ENCODE measurements at regions not wholly inside any gene's neighbourhood (a gene's known extent, or its start where the extent isn't known, plus 50 kb on each side); places are given as distances from the start of the nearest gene placed in this dataset.

DNA sequence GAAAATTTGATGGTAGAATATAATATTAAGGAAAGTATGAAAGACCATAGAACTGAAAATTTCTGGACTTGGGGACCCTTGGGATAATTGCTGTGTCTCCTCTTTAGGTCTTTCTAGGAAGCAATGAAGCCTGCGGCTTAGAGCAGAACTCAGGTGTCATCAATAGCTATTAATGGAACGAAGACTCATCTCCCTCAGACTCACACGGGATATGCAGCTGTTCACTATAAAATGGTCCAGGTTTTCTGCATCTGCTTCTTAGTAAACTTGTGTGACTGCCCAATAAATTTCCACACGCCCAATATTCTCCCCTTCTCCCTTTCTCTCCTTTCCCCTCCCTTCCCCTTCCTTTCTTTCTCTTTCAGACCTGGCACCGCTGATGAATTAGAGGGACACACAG, 392.5 kb downstream of the HLX start:
- Mint-ChIP-seq H3K36me3 (ENCODE audit: low read depth, unreplicated experiment) (no peaks in the 10 kb centered on the region), H3K4me3 (ENCODE audit: unreplicated experiment) (no peak overlapping the region), H3K4me1 (ENCODE audit: unreplicated experiment) (peaks cover 3% of the 10 kb centered on the region), H3K27me3 (ENCODE audit: unreplicated experiment) (no peaks in the 10 kb centered on the region), H3K27ac (ENCODE audit: unreplicated experiment) (no peak overlapping the region), H3K9me3 (ENCODE audit: unreplicated experiment) (no peaks in the 10 kb centered on the region)
- TF ChIP-seq, protein P1, sequence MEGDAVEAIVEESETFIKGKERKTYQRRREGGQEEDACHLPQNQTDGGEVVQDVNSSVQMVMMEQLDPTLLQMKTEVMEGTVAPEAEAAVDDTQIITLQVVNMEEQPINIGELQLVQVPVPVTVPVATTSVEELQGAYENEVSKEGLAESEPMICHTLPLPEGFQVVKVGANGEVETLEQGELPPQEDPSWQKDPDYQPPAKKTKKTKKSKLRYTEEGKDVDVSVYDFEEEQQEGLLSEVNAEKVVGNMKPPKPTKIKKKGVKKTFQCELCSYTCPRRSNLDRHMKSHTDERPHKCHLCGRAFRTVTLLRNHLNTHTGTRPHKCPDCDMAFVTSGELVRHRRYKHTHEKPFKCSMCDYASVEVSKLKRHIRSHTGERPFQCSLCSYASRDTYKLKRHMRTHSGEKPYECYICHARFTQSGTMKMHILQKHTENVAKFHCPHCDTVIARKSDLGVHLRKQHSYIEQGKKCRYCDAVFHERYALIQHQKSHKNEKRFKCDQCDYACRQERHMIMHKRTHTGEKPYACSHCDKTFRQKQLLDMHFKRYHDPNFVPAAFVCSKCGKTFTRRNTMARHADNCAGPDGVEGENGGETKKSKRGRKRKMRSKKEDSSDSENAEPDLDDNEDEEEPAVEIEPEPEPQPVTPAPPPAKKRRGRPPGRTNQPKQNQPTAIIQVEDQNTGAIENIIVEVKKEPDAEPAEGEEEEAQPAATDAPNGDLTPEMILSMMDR (IDR thresholded peaks at IDR 0.05; ENCODE audit: unreplicated experiment) = no peak
- DNase-seq (ENCODE audit: low spot score) = no peak

DNA sequence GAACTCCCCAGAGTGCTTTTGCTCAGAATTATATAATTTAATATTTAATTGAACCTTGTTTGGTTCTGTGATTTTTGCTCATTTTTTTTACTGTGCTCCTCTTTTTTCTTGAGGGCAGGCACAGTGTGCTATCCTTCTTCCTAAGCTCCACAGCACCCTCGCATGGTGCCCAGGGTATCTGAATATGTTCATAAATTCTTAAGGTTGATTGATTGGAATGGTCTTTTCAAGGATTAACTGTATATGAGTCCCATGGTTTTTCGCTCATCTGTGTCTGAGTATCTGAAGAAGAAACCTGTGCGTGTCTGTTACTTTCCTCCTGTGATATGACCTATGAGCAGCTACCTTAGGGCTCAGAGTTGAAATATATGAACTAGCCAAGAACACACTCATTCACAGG, 393.7 kb downstream of the HLX start:
- TF ChIP-seq, protein P1 (IDR thresholded peaks at IDR 0.05; ENCODE audit: unreplicated experiment) = no peak
- no peak overlapping the region for H3K27ac Mint-ChIP-seq (ENCODE audit: unreplicated experiment)
- no peak overlapping the region for H3K4me3 Mint-ChIP-seq (ENCODE audit: unreplicated experiment)
- no peaks in the 10 kb centered on the region for H3K9me3 Mint-ChIP-seq (ENCODE audit: unreplicated experiment)
- no peaks in the 10 kb centered on the region for H3K36me3 Mint-ChIP-seq (ENCODE audit: low read depth, unreplicated experiment)
- H3K27me3 Mint-ChIP-seq (ENCODE audit: unreplicated experiment) = no peaks in the 10 kb centered on the region
- no peak for DNase-seq (ENCODE audit: low spot score)
- peaks cover 3% of the 10 kb centered on the region for H3K4me1 Mint-ChIP-seq (ENCODE audit: unreplicated experiment)

DNA sequence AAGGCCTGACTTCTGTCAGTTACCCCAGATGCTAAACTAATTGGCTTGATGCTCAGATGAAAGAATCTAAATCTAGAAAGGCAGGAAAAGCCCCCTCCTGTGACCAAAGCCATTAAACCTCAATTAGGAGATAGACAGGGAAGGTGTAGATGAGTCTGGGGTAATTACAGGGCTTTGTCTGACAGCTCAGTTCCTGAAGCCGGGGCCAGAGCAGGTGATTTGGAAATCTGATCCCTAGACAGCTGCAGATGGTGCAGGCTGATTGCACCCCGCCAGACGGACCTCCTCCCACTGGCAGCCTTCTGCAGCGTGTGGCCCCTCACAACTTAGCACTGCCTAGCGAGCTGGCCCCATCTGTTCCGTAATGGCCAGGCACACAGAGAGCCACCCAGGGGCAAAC, 395.1 kb downstream of the HLX start:
- no peaks in the 10 kb centered on the region for H3K9me3 Mint-ChIP-seq (ENCODE audit: unreplicated experiment)
- DNase-seq (ENCODE audit: low spot score) = no peak
- H3K27me3 Mint-ChIP-seq (ENCODE audit: unreplicated experiment) = no peaks in the 10 kb centered on the region
- TF ChIP-seq, protein P1 (IDR thresholded peaks at IDR 0.05; ENCODE audit: unreplicated experiment) = no peak
- no peak overlapping the region for H3K4me3 Mint-ChIP-seq (ENCODE audit: unreplicated experiment)
- no peak overlapping the region for H3K27ac Mint-ChIP-seq (ENCODE audit: unreplicated experiment)
- H3K36me3 Mint-ChIP-seq (ENCODE audit: low read depth, unreplicated experiment) = no peaks in the 10 kb centered on the region
- peaks cover 3% of the 10 kb centered on the region for H3K4me1 Mint-ChIP-seq (ENCODE audit: unreplicated experiment)

DNA sequence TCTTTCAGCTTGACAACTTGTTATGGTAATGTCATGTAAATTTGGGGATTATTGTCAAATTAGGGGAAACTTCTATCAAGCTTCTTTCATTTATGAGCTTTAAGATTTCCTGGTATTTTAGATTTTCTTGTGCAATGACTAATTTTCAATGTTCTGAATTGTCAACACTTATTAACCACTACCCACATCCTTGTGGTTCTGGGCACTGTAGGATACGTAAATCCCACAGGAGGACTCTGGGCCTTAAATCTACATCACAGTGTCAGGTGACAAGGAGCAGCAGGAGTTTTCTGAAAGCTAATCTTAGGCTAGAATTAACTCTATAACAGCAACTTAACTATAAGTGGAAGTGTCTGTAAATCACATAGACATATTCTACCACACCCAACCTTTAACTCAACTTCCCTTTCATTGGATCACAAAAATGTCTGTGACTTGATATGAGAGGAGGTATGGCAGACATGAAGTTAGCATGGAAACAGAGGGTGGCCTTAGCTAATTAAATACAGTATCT, 397.7 kb downstream of the HLX start:
- no peak for DNase-seq (ENCODE audit: low spot score)
- Mint-ChIP-seq H3K27me3 (ENCODE audit: unreplicated experiment) (no peaks in the 10 kb centered on the region), H3K9me3 (ENCODE audit: unreplicated experiment) (no peaks in the 10 kb centered on the region), H3K27ac (ENCODE audit: unreplicated experiment) (no peak overlapping the region), H3K4me1 (ENCODE audit: unreplicated experiment) (no peaks in the 10 kb centered on the region), H3K4me3 (ENCODE audit: unreplicated experiment) (no peak overlapping the region), H3K36me3 (ENCODE audit: low read depth, unreplicated experiment) (no peaks in the 10 kb centered on the region)
- TF ChIP-seq, protein P1 (IDR thresholded peaks at IDR 0.05; ENCODE audit: unreplicated experiment) = no peak

DNA sequence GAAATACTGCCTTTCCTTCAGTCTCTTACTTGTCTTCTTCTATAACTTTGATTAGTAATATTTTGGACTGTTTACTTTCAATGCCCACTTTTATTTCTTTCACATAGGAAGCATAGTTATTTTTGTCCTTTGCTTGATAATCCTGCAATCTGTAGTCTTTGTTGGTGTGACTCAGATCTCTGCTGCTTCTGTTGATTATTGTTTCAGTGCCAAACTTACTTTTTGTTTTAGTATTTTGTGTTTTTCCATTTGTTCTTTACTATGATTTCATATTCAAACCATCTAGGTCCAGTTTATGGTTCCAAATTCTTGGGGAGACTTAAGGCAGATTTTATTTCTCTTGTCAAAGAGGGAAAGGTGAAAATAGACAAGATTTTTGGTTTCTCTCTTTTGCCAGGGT, 399.9 kb downstream of the HLX start:
- no peaks in the 10 kb centered on the region for H3K4me1 Mint-ChIP-seq (ENCODE audit: unreplicated experiment)

More for the DNA sequence above, 399.9 kb downstream of the HLX start:
- no peak overlapping the region for H3K27ac Mint-ChIP-seq (ENCODE audit: unreplicated experiment)
- no peaks in the 10 kb centered on the region for H3K27me3 Mint-ChIP-seq (ENCODE audit: unreplicated experiment)
- H3K9me3 Mint-ChIP-seq (ENCODE audit: unreplicated experiment) = no peaks in the 10 kb centered on the region
- TF ChIP-seq, protein P1 (IDR thresholded peaks at IDR 0.05; ENCODE audit: unreplicated experiment) = no peak
- no peaks in the 10 kb centered on the region for H3K36me3 Mint-ChIP-seq (ENCODE audit: low read depth, unreplicated experiment)
- H3K4me3 Mint-ChIP-seq (ENCODE audit: unreplicated experiment) = no peak overlapping the region
- no peak for DNase-seq (ENCODE audit: low spot score)

Measured in endothelial cell (in vitro differentiated cells).